Aorta (tissue), 5 donors: ENCODE measurements at regions not wholly inside any gene's neighbourhood (a gene's known extent, or its start where the extent isn't known, plus 50 kb on each side); places are given as distances from the start of the nearest gene placed in this dataset.
"Not testable (repeated sequence)": the region's sequence is repeated elsewhere in the genome, so short reads cannot be mapped to it uniquely, and the experiment has no call there.

Experiments used
- ATAC-seq: fragments of 200-7000 bp; cut with Tn5 transposase; one replicate; pipeline ENCODE4 v1.9.1; 2022; ENCODE audit warnings: moderate library complexity; ENCODE audit not compliant: low FRiP score
- DNase-seq, 2 donors: peaks; one replicate each; pipeline ENCODE4 v3.0.0-alpha.2; 2020
- H3K27ac ChIP-seq, 2 donors: one replicate each; pipeline ENCODE4 v1.5.1; 2013; ENCODE audit warnings: low read length in 2 of 2, mild to moderate bottlenecking in 2 of 2, moderate library complexity in 2 of 2, control low read depth in 1 of 2, inconsistent platforms in 1 of 2, low read depth in 1 of 2
- H3K27me3 ChIP-seq, 2 donors: one replicate each; pipeline ENCODE4 v1.6.1; 2013; ENCODE audit warnings: control low read depth in 1 of 2, low read length in 1 of 2, mild to moderate bottlenecking in 1 of 2, moderate library complexity in 1 of 2; ENCODE audit not compliant: insufficient read depth in 2 of 2, control insufficient read depth in 1 of 2
- H3K36me3 ChIP-seq, 2 donors: one replicate each; pipeline ENCODE4 v1.6.1; 2013; ENCODE audit warnings: control low read depth in 1 of 2, low read length in 1 of 2, mild to moderate bottlenecking in 1 of 2; ENCODE audit not compliant: insufficient read depth in 2 of 2, control insufficient read depth in 1 of 2
- H3K4me1 ChIP-seq, 2 donors: one replicate each; pipeline ENCODE4 v1.6.1; 2013; ENCODE audit warnings: low read length in 2 of 2, control low read depth in 1 of 2, mild to moderate bottlenecking in 1 of 2, moderate library complexity in 1 of 2; ENCODE audit not compliant: insufficient read depth in 2 of 2, control insufficient read depth in 1 of 2
- H3K4me3 ChIP-seq, 2 donors: one replicate each; pipeline ENCODE4 v1.5.1; 2013; ENCODE audit warnings: low read length in 2 of 2, control low read depth in 1 of 2, mild to moderate bottlenecking in 1 of 2
- H3K9me3 ChIP-seq: one replicate; pipeline ENCODE4 v1.6.1; 2013; ENCODE audit warnings: mild to moderate bottlenecking, low read length; ENCODE audit not compliant: control insufficient read depth
- WGBS, 2 donors: extraction: QIAGEN DNeasy Blood & Tissue Kit; methylation state at CpG; one replicate each; pipeline ENCODE4 v1.1.7; 2013; 5-methylcytosine and 5-hydroxymethylcytosine counted together
- intact Hi-C, 2 donors: fragments of 100-400 bp; cut with DNase I; formaldehyde crosslinking; loops; one replicate each; pipeline versions ENCODE4 v1.14.2 to v1.15.0; 2022
- donor health status: healthy with polysubstance abuse.
- donor health status: Bipolar disorder and iron deficiency.
- donor health status: DM: no; HTN: no; CAD: no.
- donor health status: DM: no; HTN: no; CAD: no.
- donor health status: DM: yes; HTN: yes; CAD: no.

DNA sequence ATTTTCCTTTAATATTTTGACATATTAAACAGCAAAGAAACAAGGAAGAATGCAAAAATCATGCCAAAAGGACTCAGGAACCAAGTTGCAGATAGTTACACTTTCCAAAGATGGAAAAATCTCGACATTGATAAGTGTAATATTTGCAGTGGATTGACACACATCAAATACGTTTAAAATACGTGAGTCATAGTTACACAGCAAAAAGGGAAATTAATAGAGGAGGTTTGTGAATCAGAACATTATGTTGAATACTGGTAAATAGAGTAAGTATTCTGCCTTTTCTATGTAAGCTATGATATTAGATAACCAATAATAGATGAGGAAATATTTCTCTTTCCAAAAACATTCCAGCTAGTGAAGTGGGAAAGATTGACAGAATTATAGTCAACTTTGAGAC, 1761.3 kb upstream of the IGFBP7 start:
- ATAC-seq (no peak), DNase-seq (no peak)
- 79 to 83% methylated on average over 3 of the region's 3 CpGs for WGBS, 2 donors
- Histone ChIP-seq H3K9me3 (no peaks in the 10 kb centered on the region), H3K4me1 (no peaks in the 10 kb centered on the region), H3K36me3 (no peaks in the 10 kb centered on the region), H3K27ac (no peak overlapping the region), H3K27me3 (no peaks in the 10 kb centered on the region), H3K4me3 (no peak overlapping the region)
- intact Hi-C loops = no loop called here

DNA sequence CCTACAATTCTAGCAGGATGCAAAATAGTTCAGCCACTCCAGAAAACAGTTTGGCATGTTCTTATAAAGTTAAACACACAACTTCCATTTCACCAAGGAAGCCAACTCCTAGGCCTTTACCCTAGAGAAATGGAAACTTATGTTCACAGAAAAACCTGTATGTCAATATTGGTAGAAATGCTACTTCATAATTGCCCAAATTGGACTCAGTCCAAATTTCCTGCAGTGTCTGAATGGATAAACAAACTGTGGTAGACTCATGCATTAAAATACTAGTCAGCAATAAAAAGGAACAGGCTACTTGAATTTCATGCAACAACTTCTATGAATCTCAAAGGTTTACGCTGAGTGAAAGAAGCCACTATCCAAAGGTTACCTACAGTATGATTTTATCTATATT, 1738.8 kb upstream of the IGFBP7 start:
- H3K27me3 ChIP-seq = no peaks in the 10 kb centered on the region
- H3K36me3 ChIP-seq = no peaks in the 10 kb centered on the region
- WGBS, 2 donors = 94 to 96% methylated on average over 1 of the region's 1 CpG
- H3K4me1 ChIP-seq = no peaks in the 10 kb centered on the region
- no peak for ATAC-seq
- H3K27ac ChIP-seq = no peak overlapping the region
- intact Hi-C loops = no loop called here
- no peaks in the 10 kb centered on the region for H3K9me3 ChIP-seq
- no peak overlapping the region for H3K4me3 ChIP-seq
- DNase-seq = no peak

DNA sequence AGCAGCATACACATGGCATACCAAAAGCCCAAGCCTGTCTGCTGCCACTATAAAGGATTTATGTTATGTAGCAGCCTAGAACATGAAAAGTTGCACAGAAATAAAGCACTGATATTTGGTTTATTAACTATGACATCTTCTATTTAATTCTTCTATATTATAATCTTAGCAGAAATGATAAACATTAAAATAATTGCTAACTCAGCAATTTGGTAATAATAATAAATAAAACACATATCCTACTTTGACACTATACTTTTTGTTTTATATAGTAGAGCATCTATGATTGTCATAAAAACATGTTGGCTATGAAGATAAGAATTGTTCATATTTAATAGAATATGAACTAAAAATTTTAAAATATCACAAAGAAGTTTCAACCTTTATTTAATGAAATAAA, 1733.3 kb upstream of the IGFBP7 start:
- Histone ChIP-seq H3K36me3 (no peaks in the 10 kb centered on the region), H3K9me3 (peaks cover 2% of the 10 kb centered on the region), H3K27ac (no peak overlapping the region), H3K4me1 (no peaks in the 10 kb centered on the region), H3K27me3 (no peaks in the 10 kb centered on the region), H3K4me3 (no peak overlapping the region)
- intact Hi-C loops = no loop called here
- no peak for ATAC-seq
- DNase-seq = no peak

DNA sequence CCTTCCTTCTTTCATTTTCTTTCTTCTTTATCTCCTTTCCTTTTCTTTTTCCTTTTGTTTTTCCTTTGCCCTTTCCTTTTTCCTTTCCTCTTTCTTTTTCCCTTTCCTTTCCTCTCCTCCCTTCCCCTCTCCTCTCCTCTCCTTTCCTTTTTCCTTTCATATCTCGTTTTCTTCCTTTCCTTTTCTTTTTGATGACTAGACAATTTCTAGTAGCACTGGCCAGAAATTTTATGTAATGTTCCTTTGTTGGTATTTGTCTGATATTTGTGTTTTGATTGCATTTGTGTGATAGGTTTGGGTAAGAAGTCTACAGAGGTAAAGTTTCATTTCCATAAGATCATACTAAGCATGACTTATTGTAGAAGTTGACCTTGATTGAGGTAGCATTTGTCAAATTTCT, 1722.9 kb upstream of the IGFBP7 start:
- ATAC-seq (no peak), DNase-seq (no peak)
- no peaks in the 10 kb centered on the region for H3K9me3 ChIP-seq
- no peak overlapping the region for H3K27ac ChIP-seq
- H3K36me3 ChIP-seq = no peaks in the 10 kb centered on the region
- no peak overlapping the region for H3K4me3 ChIP-seq
- no peaks in the 10 kb centered on the region for H3K4me1 ChIP-seq
- intact Hi-C loops = no loop called here
- WGBS, 2 donors = 66 to 69% methylated on average over 1 of the region's 1 CpG
- no peaks in the 10 kb centered on the region for H3K27me3 ChIP-seq

DNA sequence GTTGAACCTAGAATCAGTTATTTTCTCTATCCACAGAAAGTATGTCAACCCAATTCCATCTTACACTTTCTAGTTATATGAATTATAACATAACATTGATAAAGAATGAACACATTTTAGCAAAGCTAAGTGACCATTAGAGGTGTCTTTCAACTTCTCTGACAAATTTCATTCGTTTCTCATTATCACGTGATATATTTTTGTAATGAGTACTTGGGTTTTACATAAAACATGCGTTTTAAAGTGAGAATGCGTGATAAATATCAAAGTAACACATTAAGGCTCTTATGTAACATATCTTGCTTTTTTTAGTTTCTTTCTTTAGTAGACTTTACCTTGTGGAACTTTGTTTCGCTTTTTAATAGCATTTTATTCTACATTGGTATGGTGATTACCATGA, 1715.1 kb upstream of the IGFBP7 start:
- intact Hi-C loops = no loop called here
- DNase-seq (no peak), ATAC-seq (no peak)

DNA sequence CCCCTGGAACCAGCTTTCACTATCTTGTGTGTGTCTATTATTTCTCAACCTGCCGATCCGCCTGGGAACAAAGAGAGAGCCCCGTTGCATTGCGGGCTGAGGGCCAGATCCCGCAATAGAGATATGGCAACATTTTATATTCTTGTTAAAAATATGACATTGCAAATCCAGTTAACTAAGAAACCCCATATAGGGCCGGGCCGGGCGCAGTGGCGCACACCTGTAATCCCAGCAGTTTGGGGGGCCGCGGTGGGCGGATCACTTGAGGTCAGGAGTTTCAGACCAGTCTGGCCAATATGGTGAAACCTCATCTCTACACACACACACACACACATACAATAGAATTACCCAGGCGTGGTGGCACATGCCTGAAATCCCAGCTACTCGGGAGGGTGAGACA, 1708.4 kb upstream of the IGFBP7 start:
- H3K27ac ChIP-seq, H3K27me3 ChIP-seq, intact Hi-C loops, H3K4me3 ChIP-seq, H3K4me1 ChIP-seq, H3K36me3 ChIP-seq, H3K9me3 ChIP-seq, ATAC-seq: not testable (repeated sequence)
- DNase-seq = peak in 1 of 2 donors; percentile 72
- WGBS, 2 donors = 91% methylated on average over 14 of the region's 14 CpGs

More for the DNA sequence above, 1715.1 kb upstream of the IGFBP7 start:
- 79 to 83% methylated on average over 5 of the region's 5 CpGs for WGBS, 2 donors
- H3K27me3 ChIP-seq = no peaks in the 10 kb centered on the region
- no peaks in the 10 kb centered on the region for H3K9me3 ChIP-seq
- no peak overlapping the region for H3K4me3 ChIP-seq
- no peak overlapping the region for H3K27ac ChIP-seq
- no peaks in the 10 kb centered on the region for H3K4me1 ChIP-seq
- no peaks in the 10 kb centered on the region for H3K36me3 ChIP-seq

DNA sequence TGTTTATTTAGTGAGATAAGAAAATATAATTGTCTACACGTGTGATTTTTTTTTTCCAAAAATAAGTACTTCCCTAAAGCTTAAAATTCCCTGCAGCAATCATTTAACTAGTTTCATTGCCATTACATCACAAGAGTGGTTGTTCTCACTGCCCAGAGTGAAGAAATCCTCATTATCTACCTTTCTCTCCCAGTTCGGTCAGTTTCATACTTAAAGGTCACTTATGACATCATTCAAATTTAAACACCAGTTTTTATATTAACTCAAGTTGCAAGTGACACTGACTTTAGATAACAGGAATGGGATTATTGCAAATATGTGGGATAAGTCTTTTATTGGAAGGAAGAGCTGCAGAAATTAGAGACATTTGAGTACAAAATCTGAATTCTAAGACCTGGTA, 1699.8 kb upstream of the IGFBP7 start:
- no peaks in the 10 kb centered on the region for H3K27me3 ChIP-seq
- intact Hi-C loops = no loop called here
- no peak overlapping the region for H3K27ac ChIP-seq
- 15 to 23% methylated on average over 2 of the region's 2 CpGs for WGBS, 2 donors
- no peaks in the 10 kb centered on the region for H3K9me3 ChIP-seq
- DNase-seq (no peak), ATAC-seq (no peak)
- no peaks in the 10 kb centered on the region for H3K36me3 ChIP-seq
- H3K4me3 ChIP-seq = no peak overlapping the region
- no peaks in the 10 kb centered on the region for H3K4me1 ChIP-seq

DNA sequence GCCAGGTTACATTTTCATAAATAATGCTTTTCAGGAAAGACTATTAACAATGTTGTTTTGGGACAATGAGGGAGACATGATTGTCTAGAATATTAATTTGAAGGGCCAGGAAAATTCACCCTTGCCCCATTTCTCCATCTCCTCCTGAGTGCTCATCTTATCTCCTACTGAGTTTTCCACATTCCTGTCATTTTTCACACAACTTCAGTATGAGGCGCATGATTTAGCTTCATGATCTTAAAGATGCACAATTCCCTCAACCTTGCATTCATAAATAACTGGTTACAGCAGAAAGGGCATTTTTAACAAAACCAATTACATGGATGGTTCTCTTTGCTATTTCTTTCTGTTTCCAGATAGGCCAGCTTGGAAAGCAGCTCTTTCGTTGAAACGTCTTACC, 1699.2 kb upstream of the IGFBP7 start:
- Histone ChIP-seq H3K27ac (no peak overlapping the region), H3K9me3 (no peaks in the 10 kb centered on the region), H3K4me3 (no peak overlapping the region), H3K4me1 (no peaks in the 10 kb centered on the region), H3K27me3 (no peaks in the 10 kb centered on the region), H3K36me3 (no peaks in the 10 kb centered on the region)
- no peak for DNase-seq
- no peak for ATAC-seq
- intact Hi-C loops = no loop called here
- WGBS, 2 donors = 66 to 67% methylated on average over 3 of the region's 3 CpGs

DNA sequence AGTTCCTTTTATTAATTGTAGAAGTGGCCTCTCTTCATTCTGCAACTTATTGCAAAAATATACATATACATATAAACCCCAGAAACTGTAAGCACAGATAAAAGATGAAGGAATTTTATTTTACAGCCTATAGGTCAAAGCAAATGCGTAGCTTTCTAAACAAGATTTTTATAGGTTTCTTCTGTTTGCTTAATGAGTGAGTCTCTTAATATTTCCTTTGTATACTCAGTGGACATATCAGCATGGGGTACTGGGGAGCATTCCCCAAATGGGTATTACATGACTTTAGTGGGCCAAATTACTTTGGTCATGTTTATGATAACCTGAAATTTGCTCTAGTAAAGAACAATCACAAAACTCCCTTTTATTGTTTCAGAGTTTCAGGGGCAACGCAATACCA, 1698.6 kb upstream of the IGFBP7 start:
- H3K27ac ChIP-seq = no peak overlapping the region
- H3K9me3 ChIP-seq = no peaks in the 10 kb centered on the region
- DNase-seq (no peak), ATAC-seq (no peak)
- no peaks in the 10 kb centered on the region for H3K4me1 ChIP-seq
- H3K4me3 ChIP-seq = no peak overlapping the region
- H3K36me3 ChIP-seq = no peaks in the 10 kb centered on the region
- 90 to 93% methylated on average over 2 of the region's 2 CpGs for WGBS, 2 donors
- H3K27me3 ChIP-seq = no peaks in the 10 kb centered on the region
- intact Hi-C loops = no loop called here
